ENCODE measurements at regions not wholly inside any gene's neighbourhood (a gene's known extent, or its start where the extent isn't known, plus 50 kb on each side); places are given as distances from the start of the nearest gene placed in this dataset.

GRCh38 chr13:39890537-39890936 is 235.1 kb downstream of the COG6 start:
- TF ChIP-seq SUZ12 (IDR thresholded peaks at IDR 0.05) = no peak
- no peak for TF ChIP-seq FOXM1 (IDR thresholded peaks at IDR 0.05; ENCODE audit: borderline replicate concordance)
- no peak for TF ChIP-seq SP1 (IDR thresholded peaks at IDR 0.05)
- no peak for TF ChIP-seq FOXK2 (IDR thresholded peaks at IDR 0.05)
- TF ChIP-seq HDGF (IDR thresholded peaks at IDR 0.05; ENCODE audit: borderline replicate concordance) = no peak
- no peak for TF ChIP-seq BHLHE40 (IDR thresholded peaks at IDR 0.05; ENCODE audit: borderline replicate concordance)
- no peak for TF ChIP-seq TARDBP (IDR thresholded peaks at IDR 0.05)
- TF ChIP-seq LEF1 (IDR thresholded peaks at IDR 0.05; ENCODE audit: borderline replicate concordance) = no peak
- TF ChIP-seq NFRKB (IDR thresholded peaks at IDR 0.05) = no peak
- TF ChIP-seq ELF4 (IDR thresholded peaks at IDR 0.05) = no peak
- TF ChIP-seq FOXA1 (IDR thresholded peaks at IDR 0.05) = no peak
- TF ChIP-seq ZNF384 (IDR thresholded peaks at IDR 0.05) = no peak
- TF ChIP-seq L3MBTL2 (conservative IDR thresholded peaks at IDR 0.05) = no peak
- no peak for TF ChIP-seq PKNOX1 (IDR thresholded peaks at IDR 0.05)
